GM23248 (cell line): ENCODE measurements at regions not wholly inside any gene's neighbourhood (a gene's known extent, or its start where the extent isn't known, plus 50 kb on each side); places are given as distances from the start of the nearest gene placed in this dataset.
A peak's percentile ranks its signal among the peaks of the same experiment; 100 is the strongest.

ENCODE experiments used
- DNase-seq: peaks from one replicate; pipeline ENCODE4 v3.0.0-alpha.2; 2015
- H2AFZ ChIP-seq: fragments of 200-600 bp; sonication (generic); 2 replicates; pipeline ENCODE4 v1.6.1; 2016; ENCODE audit warnings: antibody characterized with exemption
- H3F3A ChIP-seq: fragments of 200-600 bp; sonication (generic); 2 replicates; pipeline ENCODE4 v1.6.1; 2016; ENCODE audit warnings: mild to moderate bottlenecking, antibody characterized with exemption, mixed run types; ENCODE audit not compliant: insufficient read depth
- H3K27ac ChIP-seq: fragments of 200-600 bp; sonication (generic); 2 replicates; pipeline ENCODE4 v1.5.1; 2016; ENCODE audit warnings: mild to moderate bottlenecking
- H3K27me3 ChIP-seq: fragments of 200-600 bp; sonication (generic); replicated peaks from 2 replicates; pipeline ENCODE4 v1.6.1; 2016; ENCODE audit warnings: mild to moderate bottlenecking; ENCODE audit not compliant: insufficient read depth
- H3K36me3 ChIP-seq: fragments of 200-600 bp; sonication (generic); 2 replicates; pipeline ENCODE4 v1.6.1; 2016; ENCODE audit warnings: low read depth, mild to moderate bottlenecking
- H3K4me1 ChIP-seq: fragments of 200-600 bp; sonication (generic); 2 replicates; pipeline ENCODE4 v1.6.1; 2016; ENCODE audit warnings: mild to moderate bottlenecking; ENCODE audit not compliant: insufficient read depth
- H3K4me2 ChIP-seq: fragments of 200-600 bp; sonication (generic); one replicate; pipeline ENCODE4 v1.6.1; 2016; ENCODE audit warnings: mild to moderate bottlenecking; ENCODE audit not compliant: unreplicated experiment
- H3K4me3 ChIP-seq: fragments of 200-600 bp; sonication (generic); 2 replicates; pipeline ENCODE4 v1.5.1; 2016; ENCODE audit warnings: mild to moderate bottlenecking
- H3K79me2 ChIP-seq: fragments of 200-600 bp; sonication (generic); 2 replicates; pipeline ENCODE4 v1.6.1; 2016; ENCODE audit warnings: mild to moderate bottlenecking; ENCODE audit not compliant: insufficient read depth
- H3K9ac ChIP-seq: fragments of 200-600 bp; sonication (generic); 2 replicates; pipeline ENCODE4 v1.6.1; 2016; ENCODE audit warnings: mild to moderate bottlenecking
- H3K9me2 ChIP-seq: fragments of 200-600 bp; sonication (generic); 2 replicates; pipeline ENCODE4 v1.6.1; 2016; ENCODE audit warnings: mixed run types, mild to moderate bottlenecking, moderate library complexity; ENCODE audit not compliant: insufficient read depth
- H3K9me3 ChIP-seq: fragments of 200-600 bp; sonication (generic); one replicate; pipeline ENCODE4 v1.6.1; 2017; ENCODE audit warnings: low read depth
- H4K20me1 ChIP-seq: fragments of 200-600 bp; sonication (generic); 2 replicates; pipeline ENCODE4 v1.6.0; 2016; ENCODE audit not compliant: insufficient read depth
- EZH2 ChIP-seq: fragments of 200-600 bp; sonication (generic); IDR thresholded peaks from 2 replicates; pipeline ENCODE4 v1.6.1; 2018; ENCODE audit warnings: antibody characterized with exemption, mild to moderate bottlenecking; ENCODE audit not compliant: insufficient read depth, poor library complexity, severe bottlenecking
- EZH2phosphoT487 ChIP-seq: fragments of 200-600 bp; sonication (generic); IDR thresholded peaks from 2 replicates; pipeline ENCODE4 v1.6.1; 2018; ENCODE audit warnings: antibody characterized with exemption, moderate library complexity, mild to moderate bottlenecking, low read depth; ENCODE audit not compliant: insufficient read depth
- WGBS, 2 experiments: methylation state at CpG; one replicate each; pipeline ENCODE4 v1.1.6; 2015 to 2017; ENCODE audit warnings: low lambda C conversion rate in 2 of 2, low coverage in 1 of 2; ENCODE audit errors: missing lambda C conversion rate in 2 of 2; 5-methylcytosine and 5-hydroxymethylcytosine counted together
- in situ Hi-C: fragments of 300-500 bp; cut with MboI; formaldehyde crosslinking; loops from 2 replicates; pipeline ENCODE4 v1.15.0; 2020

- Histone ChIP-seq H3K27me3 (no peaks in the 10 kb centered on the region), H3K79me2 (no peaks in the 10 kb centered on the region), H3K9me3 (no peaks in the 10 kb centered on the region), H3K9me2 (no peaks in the 10 kb centered on the region), H3K4me1 (peaks cover 17% of the 10 kb centered on the region), H3K4me2 (no peak overlapping the region), H4K20me1 (no peaks in the 10 kb centered on the region), H3K9ac (no peak overlapping the region), H2AFZ (no peak overlapping the region), H3K36me3 (no peaks in the 10 kb centered on the region), H3K27ac (no peak overlapping the region), H3F3A (no peaks in the 10 kb centered on the region), H3K4me3 (no peak overlapping the region)
- WGBS, 2 experiments, result 51 to 59% methylated on average over 13 of the region's 13 CpGs
- DNase-seq, result no peak
- in situ Hi-C loops, result no loop called here
- TF ChIP-seq EZH2phosphoT487 (no peak), EZH2 (no peak)
These were observed 479.3 kb downstream of the HS3ST3B1 start for GRCh38 chr17:14780097-14780651.

- Histone ChIP-seq H3K4me1 (peaks cover 18% of the 10 kb centered on the region), H4K20me1 (no peaks in the 10 kb centered on the region), H3F3A (no peaks in the 10 kb centered on the region), H3K4me3 (no peak overlapping the region), H3K36me3 (no peaks in the 10 kb centered on the region), H3K79me2 (no peaks in the 10 kb centered on the region), H3K27me3 (no peaks in the 10 kb centered on the region), H3K9me2 (no peaks in the 10 kb centered on the region), H2AFZ (no peak overlapping the region), H3K27ac (no peak overlapping the region), H3K9ac (no peak overlapping the region), H3K9me3 (no peaks in the 10 kb centered on the region), H3K4me2 (no peak overlapping the region)
- DNase-seq, result no peak
- in situ Hi-C loops, result no loop called here
- no peak for TF ChIP-seq EZH2
- TF ChIP-seq EZH2phosphoT487, result no peak
- 48 to 54% methylated on average over 5 of the region's 5 CpGs for WGBS, 2 experiments
These were observed 478.4 kb downstream of the HS3ST3B1 start for GRCh38 chr17:14779241-14779640.

GRCh38 chr17:14777291-14777690 lies 476.4 kb downstream of the HS3ST3B1 start:
- Histone ChIP-seq H3K4me1 (peaks cover 18% of the 10 kb centered on the region), H3K9ac (no peak overlapping the region), H3K79me2 (no peaks in the 10 kb centered on the region), H3K27ac (no peak overlapping the region), H3K4me2 (no peak overlapping the region), H3K4me3 (no peak overlapping the region), H3K27me3 (no peaks in the 10 kb centered on the region), H3K36me3 (no peaks in the 10 kb centered on the region), H3F3A (no peaks in the 10 kb centered on the region), H4K20me1 (no peaks in the 10 kb centered on the region), H3K9me2 (no peaks in the 10 kb centered on the region), H2AFZ (no peak overlapping the region), H3K9me3 (no peaks in the 10 kb centered on the region)
- WGBS, 2 experiments, result 56 to 58% methylated on average over 2 of the region's 2 CpGs
- in situ Hi-C loops, result no loop called here
- TF ChIP-seq EZH2phosphoT487 (no peak), EZH2 (no peak)
- no peak for DNase-seq

- peak; percentile 34 for DNase-seq
- no peak overlapping the region for H3K27ac ChIP-seq
- 30 to 42% methylated on average over 1 of the region's 1 CpG for WGBS, 2 experiments
These were observed 475.9 kb downstream of the HS3ST3B1 start for GRCh38 chr17:14776791-14777190.

More at GRCh38 chr17:14776791-14777190, 475.9 kb downstream of the HS3ST3B1 start:
- TF ChIP-seq EZH2phosphoT487 (no peak), EZH2 (no peak)
- no peaks in the 10 kb centered on the region for H3K27me3 ChIP-seq
- H3K4me2 ChIP-seq, result no peak overlapping the region
- in situ Hi-C loops, result no loop called here
- H3K9me3 ChIP-seq, result no peaks in the 10 kb centered on the region
- H2AFZ ChIP-seq, result no peak overlapping the region
- H3K9me2 ChIP-seq, result no peaks in the 10 kb centered on the region
- peaks cover 18% of the 10 kb centered on the region for H3K4me1 ChIP-seq
- H3K9ac ChIP-seq, result no peak overlapping the region
- H3K79me2 ChIP-seq, result no peaks in the 10 kb centered on the region
- H3K36me3 ChIP-seq, result no peaks in the 10 kb centered on the region
- no peaks in the 10 kb centered on the region for H4K20me1 ChIP-seq
- H3F3A ChIP-seq, result no peaks in the 10 kb centered on the region
- H3K4me3 ChIP-seq, result no peak overlapping the region
